IMR-90 (cell line): ENCODE measurements at regions not wholly inside any gene's neighbourhood (a gene's known extent, or its start where the extent isn't known, plus 50 kb on each side); places are given as distances from the start of the nearest gene placed in this dataset.

Source experiments
- ATAC-seq: fragments of 200-7000 bp; cut with Tn5 transposase; 2 replicates; pipeline ENCODE4 v1.9.1; 2020; ENCODE audit warnings: low read depth, mild to moderate bottlenecking, moderate library complexity
- BruUV-seq: library from RNA; stranded (reverse); fragments of 400-500 nt; replicated peaks from 2 replicates; lab custom pipeline; 2021; lab: Mats Ljungman, UMichigan
- CTCF ChIA-PET: fragments of 300-600 bp; formaldehyde crosslinking; extraction: SDS; loops from one replicate; lab custom pipeline; 2021; ENCODE audit warnings: antibody characterized with exemption; lab: Yijun Ruan, JAX
- POLR2A ChIA-PET: fragments of 300-600 bp; sonication (Branson Sonifier 250); formaldehyde crosslinking; loops from one replicate; lab custom pipeline; 2022; ENCODE audit warnings: antibody characterized with exemption; ENCODE audit not compliant: unreplicated experiment; lab: Charles Lee
- DNase-seq: peaks from one replicate; pipeline ENCODE4 v3.0.0; 2013
- H2AFZ ChIP-seq: replicated peaks from 2 replicates; pipeline ENCODE3; 2013; ENCODE audit warnings: low read length, mild to moderate bottlenecking; ENCODE audit not compliant: poor library complexity
- H2AK5ac ChIP-seq: 2 replicates; pipeline ENCODE4 v1.6.1; 2013; ENCODE audit warnings: low read depth, low read length, inconsistent platforms
- H2AK9ac ChIP-seq: replicated peaks from 2 replicates; pipeline ENCODE3; 2013; ENCODE audit warnings: mild to moderate bottlenecking, low read depth, low read length, moderate library complexity; ENCODE audit not compliant: poor library complexity
- H2BK120ac ChIP-seq: 2 replicates; pipeline ENCODE4 v1.6.1; 2013; ENCODE audit warnings: low read depth, low read length, inconsistent platforms
- H2BK15ac ChIP-seq: 3 replicates; pipeline ENCODE4 v1.6.1; 2013; ENCODE audit warnings: low read depth, low read length, inconsistent platforms
- H2BK20ac ChIP-seq: 2 replicates; pipeline ENCODE4 v1.6.1; 2013; ENCODE audit warnings: low read depth, mild to moderate bottlenecking, inconsistent platforms, low read length, moderate library complexity
- H2BK5ac ChIP-seq: 2 replicates; pipeline ENCODE4 v1.6.1; 2013; ENCODE audit warnings: mild to moderate bottlenecking, low read depth, low read length, inconsistent platforms; ENCODE audit not compliant: poor library complexity, severe bottlenecking
- H3K14ac ChIP-seq: replicated peaks from 2 replicates; pipeline ENCODE4 v1.6.1; 2013; ENCODE audit warnings: low read depth, low read length, inconsistent platforms
- H3K18ac ChIP-seq: 2 replicates; pipeline ENCODE4 v1.6.1; 2013; ENCODE audit warnings: low read depth, low read length, control low read depth
- H3K23ac ChIP-seq: 2 replicates; pipeline ENCODE4 v1.6.1; 2013; ENCODE audit warnings: low read depth, low read length, inconsistent platforms
- H3K27ac ChIP-seq: 2 replicates; pipeline ENCODE4 v1.5.1; 2013; ENCODE audit warnings: mild to moderate bottlenecking, control low read depth, low read length; ENCODE audit not compliant: insufficient read depth
- H3K27me3 ChIP-seq: 2 replicates; pipeline ENCODE4 v1.6.1; 2013; ENCODE audit warnings: low read length; ENCODE audit not compliant: control insufficient read depth, insufficient read depth
- H3K36me3 ChIP-seq: 2 replicates; pipeline ENCODE4 v1.6.1; 2013; ENCODE audit warnings: low read length, mixed read lengths; ENCODE audit not compliant: control insufficient read depth, insufficient read depth
- H3K4ac ChIP-seq: 2 replicates; pipeline ENCODE4 v1.6.1; 2013; ENCODE audit warnings: low read depth, low read length, inconsistent platforms
- H3K4me1 ChIP-seq: 2 replicates; pipeline ENCODE4 v1.6.1; 2013; ENCODE audit warnings: low read length, mixed read lengths; ENCODE audit not compliant: control insufficient read depth, insufficient read depth
- H3K4me2 ChIP-seq: 2 replicates; pipeline ENCODE4 v1.6.1; 2013; ENCODE audit warnings: low read depth, mild to moderate bottlenecking, control low read depth, low read length, moderate library complexity
- H3K4me3 ChIP-seq: 2 replicates; pipeline ENCODE4 v1.5.1; 2013; ENCODE audit warnings: low read depth, mild to moderate bottlenecking, control low read depth, low read length, moderate library complexity; ENCODE audit not compliant: insufficient read depth
- H3K56ac ChIP-seq: 2 replicates; pipeline ENCODE4 v1.6.1; 2013; ENCODE audit warnings: low read length, inconsistent platforms; ENCODE audit not compliant: insufficient read depth; ENCODE audit errors: extremely low read depth
- H3K79me1 ChIP-seq, 2 experiments: 2 replicates each; pipeline ENCODE4 v1.6.1; 2013; ENCODE audit warnings: low read length in 2 of 2, inconsistent platforms in 1 of 2, low read depth in 1 of 2
- H3K9ac ChIP-seq: 2 replicates; pipeline ENCODE4 v1.6.1; 2013; ENCODE audit warnings: low read depth, low read length, control low read depth
- H3K9me1 ChIP-seq: 2 replicates; pipeline ENCODE4 v1.6.1; 2013; ENCODE audit warnings: low read length, inconsistent platforms; ENCODE audit not compliant: insufficient read depth
- H3K9me3 ChIP-seq: 2 replicates; pipeline ENCODE4 v1.6.1; 2013; ENCODE audit warnings: low read length; ENCODE audit not compliant: control insufficient read depth, insufficient read depth
- H4K20me1 ChIP-seq: 2 replicates; pipeline ENCODE4 v1.6.1; 2013; ENCODE audit warnings: low read length, inconsistent platforms; ENCODE audit not compliant: insufficient read depth
- H4K5ac ChIP-seq: 2 replicates; pipeline ENCODE4 v1.6.1; 2013; ENCODE audit warnings: mild to moderate bottlenecking, low read depth, low read length, control low read depth
- H4K8ac ChIP-seq, 2 experiments: 2 replicates each; pipeline ENCODE4 v1.6.1; 2013; ENCODE audit warnings: low read depth in 2 of 2, low read length in 2 of 2, control low read depth in 1 of 2, inconsistent platforms in 1 of 2
- H4K91ac ChIP-seq: 2 replicates; pipeline ENCODE4 v1.6.1; 2013; ENCODE audit warnings: low read depth, low read length, inconsistent platforms; ENCODE audit not compliant: insufficient read depth
- CHD1 ChIP-seq: IDR thresholded peaks from 2 replicates; pipeline ENCODE4 v1.6.1; 2012; ENCODE audit warnings: low read depth, low read length, improper control_type of control experiment
- FOS ChIP-seq: fragments of 150-350 bp; IDR thresholded peaks from 2 replicates; pipeline ENCODE4 v1.6.1; 2016; ENCODE audit warnings: low read depth, low read length
- MAFK ChIP-seq: IDR thresholded peaks from 2 replicates; pipeline ENCODE4 v1.6.1; 2012; ENCODE audit warnings: low read depth, low read length, improper control_type of control experiment
- MXI1 ChIP-seq: IDR thresholded peaks from 2 replicates; pipeline ENCODE4 v1.6.1; 2012; ENCODE audit warnings: low read depth, mild to moderate bottlenecking, low read length, moderate library complexity, borderline replicate concordance
- NFE2L2 ChIP-seq: fragments of 150-350 bp; IDR thresholded peaks from 2 replicates; pipeline ENCODE4 v1.6.1; 2016; ENCODE audit warnings: low read depth, mild to moderate bottlenecking, low read length
- POLR2A ChIP-seq: IDR thresholded peaks from 2 replicates; pipeline ENCODE4 v1.6.1; 2012; ENCODE audit warnings: mild to moderate bottlenecking, low read depth, low read length
- RAD21 ChIP-seq: IDR thresholded peaks from 2 replicates; pipeline ENCODE4 v1.6.1; 2012; ENCODE audit warnings: low read length, improper control_type of control experiment
- RCOR1 ChIP-seq: IDR thresholded peaks from 2 replicates; pipeline ENCODE4 v1.6.1; 2012; ENCODE audit warnings: mild to moderate bottlenecking, low read length, improper control_type of control experiment; ENCODE audit not compliant: insufficient replicate concordance
- RFX5 ChIP-seq: IDR thresholded peaks from 2 replicates; pipeline ENCODE4 v1.8.0; 2012; ENCODE audit warnings: low read depth, mild to moderate bottlenecking, low read length, moderate library complexity
- SMC3 ChIP-seq: fragments of 150-350 bp; IDR thresholded peaks from 2 replicates; pipeline ENCODE4 v1.6.1; 2016; ENCODE audit warnings: low read depth, mild to moderate bottlenecking, antibody characterized with exemption, low read length, moderate library complexity
- USF2 ChIP-seq: fragments of 150-350 bp; IDR thresholded peaks from 2 replicates; pipeline ENCODE4 v1.6.1; 2017; ENCODE audit warnings: mild to moderate bottlenecking, antibody characterized with exemption, low read length, low read depth
- dilution Hi-C: fragments of 300-500 bp; cut with HindIII; formaldehyde crosslinking; loops from one replicate; pipeline ENCODE4 v1.14.3; 2018; ENCODE audit warnings: low sequenced_read_pairs; ENCODE audit not compliant: unreplicated experiment
- in situ Hi-C: fragments of 300-500 bp; cut with MboI; formaldehyde crosslinking; loops from 3 replicates; pipeline ENCODE4 v1.14.3; 2019; ENCODE audit warnings: low sequenced_read_pairs, inconsistent platforms, mixed read lengths
- intact Hi-C: fragments of 100-400 bp; cut with micrococcal nuclease; formaldehyde crosslinking; loops from 2 replicates; pipeline ENCODE4 v1.10.0; 2022
- TF ChIP-seq, protein P1 (sequence below): conservative IDR thresholded peaks from 2 replicates; pipeline ENCODE4 v1.5.1; 2012; ENCODE audit warnings: mild to moderate bottlenecking, low read depth, low read length, improper control_type of control experiment

DNA sequence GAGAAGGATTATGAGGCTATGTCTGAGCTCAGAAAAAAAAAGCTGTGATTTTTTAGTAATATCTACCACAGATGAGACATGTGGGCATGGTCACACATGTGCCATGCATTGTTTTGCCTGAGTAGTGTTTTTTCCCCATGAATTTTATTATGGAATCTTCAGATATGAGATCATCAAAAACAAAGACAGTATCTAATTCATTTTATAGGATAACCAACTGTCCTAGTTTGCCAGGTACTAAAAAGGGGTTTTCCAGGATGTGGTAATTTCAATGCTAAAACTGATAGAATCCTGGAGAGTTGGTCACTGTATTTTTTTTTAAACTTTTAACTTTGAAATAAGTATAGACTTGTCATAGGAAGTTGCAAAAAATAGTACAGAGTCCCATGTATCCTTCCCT is 127.4 kb upstream of the MAP3K7 start:
- intact Hi-C loops: no loop called here

More for the DNA sequence above, 127.4 kb upstream of the MAP3K7 start:
- Histone ChIP-seq H3K27me3 (no peaks in the 10 kb centered on the region; the same call in 1 of the 2 replicates), H2BK120ac (no peak overlapping the region), H3K9me3 (no peaks in the 10 kb centered on the region), H4K8ac (no peak overlapping the region), H2BK20ac (no peak overlapping the region), H3K4me1 (no peaks in the 10 kb centered on the region), H3K56ac (no peak overlapping the region), H3K36me3 (no peaks in the 10 kb centered on the region), H2AK5ac (no peak overlapping the region), H2AFZ (no peak overlapping the region), H3K9ac (no peak overlapping the region), H3K4ac (no peak overlapping the region), H4K20me1 (no peaks in the 10 kb centered on the region), H2BK5ac (no peak overlapping the region), H3K79me1 (no peaks in the 10 kb centered on the region), H3K23ac (no peak overlapping the region), H2BK15ac (no peak overlapping the region), H3K18ac (0 out of 2 replicates have a peak overlapping the region, but pooled peaks have one; percentile 22), H3K4me3 (no peak overlapping the region), H3K27ac (no peak overlapping the region), H4K91ac (no peak overlapping the region), H3K14ac (no peak overlapping the region), H3K4me2 (no peak overlapping the region), H4K5ac (no peak overlapping the region), H3K9me1 (no peaks in the 10 kb centered on the region), H2AK9ac (no peak overlapping the region)
- TF ChIP-seq RFX5 (no peak), MXI1 (no peak), CHD1 (no peak), FOS (no peak), USF2 (no peak), MAFK (no peak), POLR2A (no peak), SMC3 (no peak), RCOR1 (no peak), RAD21 (no peak), NFE2L2 (no peak)
- TF ChIP-seq, protein P1, sequence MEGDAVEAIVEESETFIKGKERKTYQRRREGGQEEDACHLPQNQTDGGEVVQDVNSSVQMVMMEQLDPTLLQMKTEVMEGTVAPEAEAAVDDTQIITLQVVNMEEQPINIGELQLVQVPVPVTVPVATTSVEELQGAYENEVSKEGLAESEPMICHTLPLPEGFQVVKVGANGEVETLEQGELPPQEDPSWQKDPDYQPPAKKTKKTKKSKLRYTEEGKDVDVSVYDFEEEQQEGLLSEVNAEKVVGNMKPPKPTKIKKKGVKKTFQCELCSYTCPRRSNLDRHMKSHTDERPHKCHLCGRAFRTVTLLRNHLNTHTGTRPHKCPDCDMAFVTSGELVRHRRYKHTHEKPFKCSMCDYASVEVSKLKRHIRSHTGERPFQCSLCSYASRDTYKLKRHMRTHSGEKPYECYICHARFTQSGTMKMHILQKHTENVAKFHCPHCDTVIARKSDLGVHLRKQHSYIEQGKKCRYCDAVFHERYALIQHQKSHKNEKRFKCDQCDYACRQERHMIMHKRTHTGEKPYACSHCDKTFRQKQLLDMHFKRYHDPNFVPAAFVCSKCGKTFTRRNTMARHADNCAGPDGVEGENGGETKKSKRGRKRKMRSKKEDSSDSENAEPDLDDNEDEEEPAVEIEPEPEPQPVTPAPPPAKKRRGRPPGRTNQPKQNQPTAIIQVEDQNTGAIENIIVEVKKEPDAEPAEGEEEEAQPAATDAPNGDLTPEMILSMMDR: no peak
- dilution Hi-C loops (no loop called here), in situ Hi-C loops (no loop called here)
- POLR2A ChIA-PET: no interaction called here
- ATAC-seq: no peak
- peak; percentile 33 for DNase-seq
- BruUV-seq: no TSS peak
- CTCF ChIA-PET: no interaction called here
